ENCODE measurements at regions not wholly inside any gene's neighbourhood (a gene's known extent, or its start where the extent isn't known, plus 50 kb on each side); places are given as distances from the start of the nearest gene placed in this dataset.

DNA sequence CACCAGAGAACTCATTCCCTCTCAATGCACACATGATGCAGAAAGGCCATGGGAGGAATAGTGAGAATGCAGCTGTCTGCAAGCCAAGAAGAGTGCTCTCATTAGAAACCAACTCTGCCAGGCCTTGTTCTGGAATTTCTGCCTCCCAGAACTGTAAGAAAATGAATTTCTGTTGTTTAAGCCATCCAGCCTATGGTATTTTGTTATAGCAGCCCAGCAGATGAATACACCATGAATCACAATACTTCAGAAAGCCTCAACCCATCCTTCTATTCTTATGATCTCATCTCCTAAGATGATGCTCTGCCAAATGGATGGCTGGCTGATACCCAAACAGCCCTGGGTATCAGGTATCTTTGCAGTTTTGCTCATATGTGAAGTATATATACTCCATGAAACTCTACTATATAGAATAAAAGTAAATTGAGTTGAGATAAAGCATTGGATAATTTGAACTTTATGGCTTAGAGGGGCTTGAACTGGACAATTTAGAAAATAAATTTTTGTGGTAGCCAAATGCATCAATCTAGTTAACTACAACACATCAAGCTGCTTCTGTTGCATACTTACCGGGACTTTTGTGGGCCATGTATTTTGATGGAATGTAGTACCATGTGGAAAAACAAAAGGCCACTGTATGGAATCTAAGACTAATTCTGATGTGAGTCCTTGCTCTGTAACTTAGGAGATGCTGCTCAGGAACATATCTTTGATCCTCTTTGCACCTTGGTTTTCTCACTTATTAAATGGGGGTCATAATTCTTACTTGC lies 245.9 kb downstream of the HS3ST1 start:
- TF ChIP-seq CTCF (conservative IDR thresholded peaks at IDR 0.05; ENCODE audit: low read length) (no peak), EZH2phosphoT487 (IDR thresholded peaks at IDR 0.05; ENCODE audit: borderline replicate concordance) (no peak)

Data from Loucy (cell line).